Heart right ventricle (tissue), 16 donors: ENCODE measurements at regions not wholly inside any gene's neighbourhood (a gene's known extent, or its start where the extent isn't known, plus 50 kb on each side); places are given as distances from the start of the nearest gene placed in this dataset.
"Not testable (repeated sequence)": the region's sequence is repeated elsewhere in the genome, so short reads cannot be mapped to it uniquely, and the experiment has no call there.

ENCODE experiments used
- ATAC-seq, 8 donors: fragments of 200-7000 bp; cut with Tn5 transposase; one replicate each; pipeline ENCODE4 v1.9.1; 2020; ENCODE audit warnings: mild to moderate bottlenecking in 8 of 8, moderate library complexity in 8 of 8, moderate number of reproducible peaks in 1 of 8
- DNase-seq, 2 donors: peaks; one replicate each; pipeline ENCODE4 v3.0.0-alpha.2; 2020
- H3K27ac ChIP-seq, 10 donors: fragments of 200-600 bp; sonication (generic) in 2 of 10; one replicate each; pipeline versions ENCODE4 v1.5.0 to v1.8.0; 2020 to 2022; ENCODE audit warnings: mild to moderate bottlenecking in 3 of 10
- H3K27me3 ChIP-seq, 7 donors: fragments of 200-600 bp; one replicate each; pipeline ENCODE4 v1.8.0; 2021 to 2022; ENCODE audit warnings: mild to moderate bottlenecking in 2 of 7
- H3K36me3 ChIP-seq, 9 donors: fragments of 200-600 bp; sonication (generic) in 1 of 9; one replicate each; pipeline versions ENCODE4 v1.5.0 to v1.8.0; 2020 to 2022; ENCODE audit warnings: mild to moderate bottlenecking in 2 of 9
- H3K4me1 ChIP-seq, 9 donors: fragments of 200-600 bp; sonication (generic) in 1 of 9; one replicate each; pipeline versions ENCODE4 v1.5.0 to v1.8.0; 2020 to 2022; ENCODE audit warnings: mild to moderate bottlenecking in 4 of 9
- H3K4me3 ChIP-seq, 10 donors: fragments of 200-600 bp; sonication (generic) in 2 of 10; one replicate each; pipeline versions ENCODE4 v1.5.0 to v1.8.0; 2020 to 2022; ENCODE audit warnings: mild to moderate bottlenecking in 7 of 10, moderate library complexity in 2 of 10
- H3K9me3 ChIP-seq, 11 donors: fragments of 200-600 bp in 10 of 11; sonication (generic) in 2 of 11; one replicate each; pipeline versions ENCODE4 v1.5.0 to v1.8.0; 2013 to 2022; ENCODE audit warnings: mild to moderate bottlenecking in 2 of 11, control low read depth in 1 of 11, moderate library complexity in 1 of 11
- CTCF ChIP-seq, 9 donors: fragments of 200-600 bp; sonication (generic) in 2 of 9; IDR thresholded peaks; one replicate each; pipeline versions ENCODE4 v1.5.0 to v1.8.0; 2021 to 2022; ENCODE audit warnings: antibody characterized with exemption in 9 of 9, mild to moderate bottlenecking in 5 of 9, moderate library complexity in 1 of 9
- WGBS, 2 donors: extraction: QIAGEN DNeasy Blood & Tissue Kit; methylation state at CpG; one replicate each; pipeline ENCODE4 v1.1.7; 2013; ENCODE audit warnings: inconsistent platforms in 1 of 2; 5-methylcytosine and 5-hydroxymethylcytosine counted together
- intact Hi-C, 10 donors: fragments of 100-400 bp; cut with DNase I; formaldehyde crosslinking; loops; one replicate each; pipeline versions ENCODE4 v1.11.1 to v1.14.2; 2022
- donor health status: Arrhythmogenic right ventricular cardiomyopathy.
- donor health status: ischemic (EF 13 %, LVEDD 7.1; RV severe dilation, severe dysfunction).
- donor health status: healthy with polysubstance abuse.
- donor health status: DM: no; HTN: yes; CAD: no.
- donor health status: DM: no; HTN: no; CAD: no.
- donor health status: ischemic (EF 25% LVEDD 6.9; RV normal size, moderate dysfunction).
- donor health status: ischemic (EF 25% LVEDD 5.7; RV mildly dilated, moderate dysfunction).
- donor health status: healthy.
- donor health status: DM: yes; HTN: yes; CAD: no.
- donor health status: Ischemic cardiomyopathy.
- donor health status: ischemic (EF 35%, LVEDD 5.7; RV mildly dilated, moderate dysfunction).
- donor health status: nonischemic (EF 11% LVEDD 7.7; RV severe dilation, severe dysfunction).
- donor health status: DM: yes; HTN: yes; CAD: no.
- donor health status: PGD.
- donor health status: ischemic (EF 29% LVEDD 5.4; RV normal size, mild dysfunction).
- donor health status: nonischemic (EF 23%, LVEDD 6.1; RV moderate dilation, normal function).

GRCh38 chr5:123285122-123286023, 137.8 kb downstream of the CEP120 start:
- ATAC-seq = peak in 1 of 8 donors; percentile 56
- no peak for DNase-seq
- intact Hi-C loops = no loop called here

GRCh38 chr5:123283499-123283898, 139.7 kb downstream of the CEP120 start:
- H3K27me3 ChIP-seq = peaks cover 0 to 50% (median 40%) of the 10 kb centered on the region in 7 donors
- ATAC-seq (no peak), DNase-seq (no peak)
- intact Hi-C loops = no loop called here
- peaks cover 0 to 8% (median 0%) of the 10 kb centered on the region in 11 donors for H3K9me3 ChIP-seq
- TF ChIP-seq CTCF (IDR thresholded peaks at IDR 0.05) = no peak
- H3K4me1 ChIP-seq = no peaks in the 10 kb centered on the region
- H3K27ac ChIP-seq = no peak overlapping the region
- no peak overlapping the region for H3K4me3 ChIP-seq
- no peaks in the 10 kb centered on the region for H3K36me3 ChIP-seq
- 64 to 82% methylated on average over 1 of the region's 1 CpG for WGBS, 2 donors

More at GRCh38 chr5:123285122-123286023, 137.8 kb downstream of the CEP120 start:
- WGBS, 2 donors = 2 to 6% methylated on average over 29 to 31 of the region's 34 CpGs
- no peaks in the 10 kb centered on the region for H3K36me3 ChIP-seq
- H3K27ac ChIP-seq = no peak overlapping the region
- H3K4me3 ChIP-seq = peak overlapping the region in 6 of 10 donors; percentile 24 to 44 (median 32)
- no peaks in the 10 kb centered on the region for H3K4me1 ChIP-seq
- peaks cover 0 to 8% (median 0%) of the 10 kb centered on the region in 11 donors for H3K9me3 ChIP-seq
- TF ChIP-seq CTCF (IDR thresholded peaks at IDR 0.05) = no peak
- H3K27me3 ChIP-seq = peaks cover 0 to 56% (median 41%) of the 10 kb centered on the region in 7 donors

GRCh38 chr5:123283031-123283430, 140.2 kb downstream of the CEP120 start:
- H3K9me3 ChIP-seq = peaks cover 0 to 8% (median 0%) of the 10 kb centered on the region in 11 donors
- intact Hi-C loops = no loop called here
- no peak for TF ChIP-seq CTCF (IDR thresholded peaks at IDR 0.05)
- ATAC-seq (no peak), DNase-seq (no peak)
- H3K4me3 ChIP-seq = no peak overlapping the region
- peaks cover 0 to 50% (median 40%) of the 10 kb centered on the region in 7 donors for H3K27me3 ChIP-seq
- H3K4me1 ChIP-seq = no peaks in the 10 kb centered on the region
- WGBS, 2 donors = 57 to 66% methylated on average over 7 of the region's 7 CpGs
- no peak overlapping the region for H3K27ac ChIP-seq
- no peaks in the 10 kb centered on the region for H3K36me3 ChIP-seq

GRCh38 chr5:123282444-123282843, 140.8 kb downstream of the CEP120 start:
- H3K4me3 ChIP-seq = no peak overlapping the region
- H3K27ac ChIP-seq = no peak overlapping the region
- H3K27me3 ChIP-seq = peaks cover 0 to 47% (median 40%) of the 10 kb centered on the region in 7 donors
- H3K36me3 ChIP-seq = no peaks in the 10 kb centered on the region
- H3K4me1 ChIP-seq = no peaks in the 10 kb centered on the region
- ATAC-seq = no peak
- TF ChIP-seq CTCF (IDR thresholded peaks at IDR 0.05) = no peak
- peaks cover 0 to 2% (median 0%) of the 10 kb centered on the region in 11 donors for H3K9me3 ChIP-seq
- WGBS, 2 donors = 92 to 95% methylated on average over 4 of the region's 4 CpGs
- no peak for DNase-seq
- intact Hi-C loops = no loop called here

- DNase-seq, intact Hi-C loops, ATAC-seq, H3K4me3 ChIP-seq, H3K9me3 ChIP-seq, H3K36me3 ChIP-seq, H3K4me1 ChIP-seq, H3K27ac ChIP-seq: not testable (repeated sequence)
- H3K27me3 ChIP-seq = peaks cover 0 to 40% (median 31%) of the 10 kb centered on the region in 7 donors
- 92 to 98% methylated on average over 2 of the region's 2 CpGs for WGBS, 2 donors
Measured at GRCh38 chr5:123280854-123281253, 142.3 kb downstream of the CEP120 start.
